HepG2 (cell line): ENCODE measurements at regions not wholly inside any gene's neighbourhood (a gene's known extent, or its start where the extent isn't known, plus 50 kb on each side); places are given as distances from the start of the nearest gene placed in this dataset.

Experiments used
- FOXP4 ChIP-seq: sonication (generic); formaldehyde crosslinking; IDR thresholded peaks from 2 replicates; pipeline ENCODE4 v1.4.0; 2020; ENCODE audit warnings: missing genetic modification reagents
- GABPA ChIP-seq, 2 experiments: IDR thresholded peaks; 2 replicates each; pipeline ENCODE4 v1.6.1; 2011 to 2016; ENCODE audit warnings: low read depth in 2 of 2, low read length in 1 of 2, missing biosample characterization in 1 of 2, missing genetic modification characterization in 1 of 2
- HNRNPUL1 ChIP-seq: fragments of 200-400 bp; formaldehyde crosslinking; IDR thresholded peaks from 2 replicates; pipeline ENCODE4 v1.6.1; 2017; ENCODE audit warnings: low read depth, mild to moderate bottlenecking, low read length, moderate library complexity
- MTA3 ChIP-seq: sonication (generic); formaldehyde crosslinking; IDR thresholded peaks from 2 replicates; pipeline ENCODE4 v1.4.0; 2020; ENCODE audit warnings: missing genetic modification reagents
- MTF2 ChIP-seq: sonication (generic); formaldehyde crosslinking; IDR thresholded peaks from 2 replicates; pipeline ENCODE4 v1.5.0; 2020; ENCODE audit warnings: missing genetic modification reagents, borderline replicate concordance
- POLR2AphosphoS2 ChIP-seq: IDR thresholded peaks from 2 replicates; pipeline ENCODE4 v1.6.1; 2011; ENCODE audit warnings: low read depth, low read length, improper control_type of control experiment
- RFX5 ChIP-seq: IDR thresholded peaks from 2 replicates; pipeline ENCODE4 v1.6.1; 2011; ENCODE audit warnings: low read depth, low read length, improper control_type of control experiment
- SP2 ChIP-seq: sonication (generic); formaldehyde crosslinking; IDR thresholded peaks from 2 replicates; pipeline ENCODE4 v1.5.1; 2020; ENCODE audit warnings: mild to moderate bottlenecking, missing genetic modification reagents
- ZNF558 ChIP-seq: sonication (generic); formaldehyde crosslinking; IDR thresholded peaks from 2 replicates; pipeline ENCODE4 v1.9.0; 2022; ENCODE audit warnings: mild to moderate bottlenecking, missing genetic modification reagents, borderline replicate concordance
- TF ChIP-seq, protein P1 (sequence below): sonication (generic); formaldehyde crosslinking; IDR thresholded peaks from 2 replicates; pipeline ENCODE4 v1.4.0; 2020; ENCODE audit warnings: missing genetic modification reagents
- TF ChIP-seq, protein P2 (sequence below): sonication (generic); formaldehyde crosslinking; IDR thresholded peaks from 2 replicates; pipeline ENCODE4 v1.4.0; 2020; ENCODE audit warnings: missing genetic modification reagents
- TF ChIP-seq, protein P3 (sequence below): sonication (generic); formaldehyde crosslinking; IDR thresholded peaks from 2 replicates; pipeline ENCODE4 v1.5.0; 2020; ENCODE audit warnings: mild to moderate bottlenecking, missing genetic modification reagents, moderate library complexity

DNA sequence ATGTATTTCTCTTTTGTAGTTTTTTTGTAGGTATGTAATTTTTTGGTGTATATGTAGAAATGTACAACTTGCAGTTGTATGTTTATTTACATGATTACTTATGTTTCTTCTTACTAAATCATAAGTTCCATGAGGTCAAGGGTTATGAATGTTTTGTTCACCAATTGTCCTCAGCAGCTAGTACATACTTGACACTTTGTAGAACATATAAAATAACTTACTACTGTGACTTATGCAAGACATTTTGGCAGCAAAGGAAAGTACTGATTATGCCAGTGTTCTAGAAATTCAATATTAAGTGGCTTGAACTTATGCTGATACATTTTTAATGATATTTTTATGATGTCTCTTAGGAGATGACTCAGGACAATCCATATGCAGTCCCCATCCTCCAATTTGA is 209.6 kb downstream of the DKK1 start:
- TF ChIP-seq, protein P1, sequence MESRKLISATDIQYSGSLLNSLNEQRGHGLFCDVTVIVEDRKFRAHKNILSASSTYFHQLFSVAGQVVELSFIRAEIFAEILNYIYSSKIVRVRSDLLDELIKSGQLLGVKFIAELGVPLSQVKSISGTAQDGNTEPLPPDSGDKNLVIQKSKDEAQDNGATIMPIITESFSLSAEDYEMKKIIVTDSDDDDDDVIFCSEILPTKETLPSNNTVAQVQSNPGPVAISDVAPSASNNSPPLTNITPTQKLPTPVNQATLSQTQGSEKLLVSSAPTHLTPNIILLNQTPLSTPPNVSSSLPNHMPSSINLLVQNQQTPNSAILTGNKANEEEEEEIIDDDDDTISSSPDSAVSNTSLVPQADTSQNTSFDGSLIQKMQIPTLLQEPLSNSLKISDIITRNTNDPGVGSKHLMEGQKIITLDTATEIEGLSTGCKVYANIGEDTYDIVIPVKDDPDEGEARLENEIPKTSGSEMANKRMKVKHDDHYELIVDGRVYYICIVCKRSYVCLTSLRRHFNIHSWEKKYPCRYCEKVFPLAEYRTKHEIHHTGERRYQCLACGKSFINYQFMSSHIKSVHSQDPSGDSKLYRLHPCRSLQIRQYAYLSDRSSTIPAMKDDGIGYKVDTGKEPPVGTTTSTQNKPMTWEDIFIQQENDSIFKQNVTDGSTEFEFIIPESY (CRISPR knock-in tag): no peak
- TF ChIP-seq MTA3 (CRISPR knock-in tag) (no peak), GABPA (IDR thresholded peaks at IDR 0.05; ENCODE audit: low read depth, low read length) (no peak), GABPA (CRISPR knock-in tag; IDR thresholded peaks at IDR 0.05; ENCODE audit: low read depth) (no peak), SP2 (no peak), RFX5 (no peak), FOXP4 (no peak), HNRNPUL1 (no peak), POLR2AphosphoS2 (no peak), MTF2 (CRISPR knock-in tag) (no peak), ZNF558 (no peak)
- TF ChIP-seq, protein P2, sequence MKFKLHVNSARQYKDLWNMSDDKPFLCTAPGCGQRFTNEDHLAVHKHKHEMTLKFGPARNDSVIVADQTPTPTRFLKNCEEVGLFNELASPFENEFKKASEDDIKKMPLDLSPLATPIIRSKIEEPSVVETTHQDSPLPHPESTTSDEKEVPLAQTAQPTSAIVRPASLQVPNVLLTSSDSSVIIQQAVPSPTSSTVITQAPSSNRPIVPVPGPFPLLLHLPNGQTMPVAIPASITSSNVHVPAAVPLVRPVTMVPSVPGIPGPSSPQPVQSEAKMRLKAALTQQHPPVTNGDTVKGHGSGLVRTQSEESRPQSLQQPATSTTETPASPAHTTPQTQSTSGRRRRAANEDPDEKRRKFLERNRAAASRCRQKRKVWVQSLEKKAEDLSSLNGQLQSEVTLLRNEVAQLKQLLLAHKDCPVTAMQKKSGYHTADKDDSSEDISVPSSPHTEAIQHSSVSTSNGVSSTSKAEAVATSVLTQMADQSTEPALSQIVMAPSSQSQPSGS (CRISPR knock-in tag): no peak
- TF ChIP-seq, protein P3, sequence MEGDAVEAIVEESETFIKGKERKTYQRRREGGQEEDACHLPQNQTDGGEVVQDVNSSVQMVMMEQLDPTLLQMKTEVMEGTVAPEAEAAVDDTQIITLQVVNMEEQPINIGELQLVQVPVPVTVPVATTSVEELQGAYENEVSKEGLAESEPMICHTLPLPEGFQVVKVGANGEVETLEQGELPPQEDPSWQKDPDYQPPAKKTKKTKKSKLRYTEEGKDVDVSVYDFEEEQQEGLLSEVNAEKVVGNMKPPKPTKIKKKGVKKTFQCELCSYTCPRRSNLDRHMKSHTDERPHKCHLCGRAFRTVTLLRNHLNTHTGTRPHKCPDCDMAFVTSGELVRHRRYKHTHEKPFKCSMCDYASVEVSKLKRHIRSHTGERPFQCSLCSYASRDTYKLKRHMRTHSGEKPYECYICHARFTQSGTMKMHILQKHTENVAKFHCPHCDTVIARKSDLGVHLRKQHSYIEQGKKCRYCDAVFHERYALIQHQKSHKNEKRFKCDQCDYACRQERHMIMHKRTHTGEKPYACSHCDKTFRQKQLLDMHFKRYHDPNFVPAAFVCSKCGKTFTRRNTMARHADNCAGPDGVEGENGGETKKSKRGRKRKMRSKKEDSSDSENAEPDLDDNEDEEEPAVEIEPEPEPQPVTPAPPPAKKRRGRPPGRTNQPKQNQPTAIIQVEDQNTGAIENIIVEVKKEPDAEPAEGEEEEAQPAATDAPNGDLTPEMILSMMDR (CRISPR knock-in tag): no peak
